Astrocyte (in vitro differentiated cells and primary cell): ENCODE measurements at regions not wholly inside any gene's neighbourhood (a gene's known extent, or its start where the extent isn't known, plus 50 kb on each side); places are given as distances from the start of the nearest gene placed in this dataset.

ENCODE experiments used
- DNase-seq: peaks from one replicate; pipeline ENCODE4 v3.0.0-alpha.2; 2010; ENCODE audit warnings: low read depth
- FAIRE-seq: peaks from 2 replicates; lab custom pipeline; 2011; peaks lifted over from hg19 to GRCh38; lab: Jason Lieb, UNC
- H2AFZ ChIP-seq: 2 replicates; pipeline ENCODE4 v1.6.0; 2012; ENCODE audit warnings: low read depth, low read length, inconsistent platforms
- H3K27ac ChIP-seq: 2 replicates; pipeline ENCODE4 v1.5.1; 2011; ENCODE audit warnings: low read depth, low read length, inconsistent platforms
- H3K27me3 ChIP-seq: 2 replicates; pipeline ENCODE4 v1.6.0; 2011; ENCODE audit warnings: low read length, inconsistent platforms; ENCODE audit not compliant: insufficient read depth
- H3K36me3 ChIP-seq: 2 replicates; pipeline ENCODE4 v1.5.1; 2011; ENCODE audit warnings: low read length, inconsistent platforms; ENCODE audit not compliant: insufficient read depth
- H3K4me1 ChIP-seq: 2 replicates; pipeline ENCODE4 v1.5.1; 2011; ENCODE audit warnings: low read length, inconsistent platforms; ENCODE audit not compliant: insufficient read depth
- H3K4me2 ChIP-seq: 2 replicates; pipeline ENCODE4 v1.6.0; 2012; ENCODE audit warnings: low read length, inconsistent platforms
- H3K4me3 ChIP-seq: 2 replicates; pipeline ENCODE4 v1.5.1; 2011; ENCODE audit warnings: low read depth, mild to moderate bottlenecking, low read length, inconsistent platforms; ENCODE audit not compliant: insufficient read depth
- H3K79me2 ChIP-seq: 2 replicates; pipeline ENCODE4 v1.6.0; 2012; ENCODE audit warnings: mild to moderate bottlenecking, low read length, inconsistent platforms; ENCODE audit not compliant: insufficient read depth
- H3K9ac ChIP-seq: 2 replicates; pipeline ENCODE4 v1.6.0; 2012; ENCODE audit warnings: mild to moderate bottlenecking, low read length, inconsistent platforms
- H3K9me3 ChIP-seq: 2 replicates; pipeline ENCODE4 v1.5.1; 2012; ENCODE audit warnings: low read depth, mild to moderate bottlenecking, low read length, inconsistent platforms; ENCODE audit not compliant: insufficient read depth
- H4K20me1 ChIP-seq: 2 replicates; pipeline ENCODE4 v1.6.0; 2012; ENCODE audit warnings: low read length, inconsistent platforms; ENCODE audit not compliant: insufficient read depth
- H3K27ac Mint-ChIP-seq: one replicate; pipeline ENCODE4 v1.8.0; 2021; ENCODE audit warnings: mild to moderate bottlenecking, mixed read lengths; ENCODE audit not compliant: unreplicated experiment
- H3K27me3 Mint-ChIP-seq: one replicate; pipeline ENCODE4 v1.8.0; 2021; ENCODE audit warnings: low read depth, mixed read lengths; ENCODE audit not compliant: unreplicated experiment
- H3K36me3 Mint-ChIP-seq: one replicate; pipeline ENCODE4 v1.8.0; 2021; ENCODE audit warnings: low read depth, mixed read lengths; ENCODE audit not compliant: unreplicated experiment
- H3K4me1 Mint-ChIP-seq: one replicate; pipeline ENCODE4 v1.8.0; 2021; ENCODE audit warnings: low read depth, mixed read lengths; ENCODE audit not compliant: unreplicated experiment
- H3K4me3 Mint-ChIP-seq: one replicate; pipeline ENCODE4 v1.8.0; 2021; ENCODE audit warnings: mild to moderate bottlenecking, moderate library complexity, mixed read lengths; ENCODE audit not compliant: unreplicated experiment
- H3K9me3 Mint-ChIP-seq: one replicate; pipeline ENCODE4 v1.8.0; 2021; ENCODE audit warnings: mild to moderate bottlenecking, mixed read lengths; ENCODE audit not compliant: unreplicated experiment
- EZH2 ChIP-seq: IDR thresholded peaks from 2 replicates; pipeline ENCODE4 v1.6.1; 2012; ENCODE audit warnings: mild to moderate bottlenecking, low read length, inconsistent platforms; ENCODE audit not compliant: insufficient read depth
- TF ChIP-seq, protein P1 (sequence below): IDR thresholded peaks from 2 replicates; pipeline ENCODE4 v1.5.1; 2011; ENCODE audit warnings: low read depth, mild to moderate bottlenecking, inconsistent platforms, low read length, moderate library complexity; ENCODE audit not compliant: insufficient read depth

- Histone ChIP-seq H3K9me3 (no peaks in the 10 kb centered on the region), H3K36me3 (no peaks in the 10 kb centered on the region), H3K27me3 (peaks cover 4% of the 10 kb centered on the region), H3K4me2 (no peak overlapping the region), H3K4me1 (peaks cover 3% of the 10 kb centered on the region), H3K27ac (no peak overlapping the region), H3K4me3 (no peak overlapping the region), H2AFZ (no peak overlapping the region), H3K9ac (no peak overlapping the region), H4K20me1 (no peaks in the 10 kb centered on the region), H3K79me2 (no peaks in the 10 kb centered on the region)
- TF ChIP-seq, protein P1, sequence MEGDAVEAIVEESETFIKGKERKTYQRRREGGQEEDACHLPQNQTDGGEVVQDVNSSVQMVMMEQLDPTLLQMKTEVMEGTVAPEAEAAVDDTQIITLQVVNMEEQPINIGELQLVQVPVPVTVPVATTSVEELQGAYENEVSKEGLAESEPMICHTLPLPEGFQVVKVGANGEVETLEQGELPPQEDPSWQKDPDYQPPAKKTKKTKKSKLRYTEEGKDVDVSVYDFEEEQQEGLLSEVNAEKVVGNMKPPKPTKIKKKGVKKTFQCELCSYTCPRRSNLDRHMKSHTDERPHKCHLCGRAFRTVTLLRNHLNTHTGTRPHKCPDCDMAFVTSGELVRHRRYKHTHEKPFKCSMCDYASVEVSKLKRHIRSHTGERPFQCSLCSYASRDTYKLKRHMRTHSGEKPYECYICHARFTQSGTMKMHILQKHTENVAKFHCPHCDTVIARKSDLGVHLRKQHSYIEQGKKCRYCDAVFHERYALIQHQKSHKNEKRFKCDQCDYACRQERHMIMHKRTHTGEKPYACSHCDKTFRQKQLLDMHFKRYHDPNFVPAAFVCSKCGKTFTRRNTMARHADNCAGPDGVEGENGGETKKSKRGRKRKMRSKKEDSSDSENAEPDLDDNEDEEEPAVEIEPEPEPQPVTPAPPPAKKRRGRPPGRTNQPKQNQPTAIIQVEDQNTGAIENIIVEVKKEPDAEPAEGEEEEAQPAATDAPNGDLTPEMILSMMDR, result no peak
- TF ChIP-seq EZH2, result no peak
- no peak overlapping the region for H3K27ac Mint-ChIP-seq
- no peaks in the 10 kb centered on the region for H3K36me3 Mint-ChIP-seq
- DNase-seq (no peak), FAIRE-seq (no peak)
- no peak overlapping the region for H3K4me3 Mint-ChIP-seq
- H3K9me3 Mint-ChIP-seq, result no peaks in the 10 kb centered on the region
- H3K27me3 Mint-ChIP-seq, result peaks cover 6% of the 10 kb centered on the region
- H3K4me1 Mint-ChIP-seq, result peaks cover 7% of the 10 kb centered on the region
Observed at GRCh38 chrX:9235722-9236121, 201.8 kb upstream of the FAM9B start.

DNA sequence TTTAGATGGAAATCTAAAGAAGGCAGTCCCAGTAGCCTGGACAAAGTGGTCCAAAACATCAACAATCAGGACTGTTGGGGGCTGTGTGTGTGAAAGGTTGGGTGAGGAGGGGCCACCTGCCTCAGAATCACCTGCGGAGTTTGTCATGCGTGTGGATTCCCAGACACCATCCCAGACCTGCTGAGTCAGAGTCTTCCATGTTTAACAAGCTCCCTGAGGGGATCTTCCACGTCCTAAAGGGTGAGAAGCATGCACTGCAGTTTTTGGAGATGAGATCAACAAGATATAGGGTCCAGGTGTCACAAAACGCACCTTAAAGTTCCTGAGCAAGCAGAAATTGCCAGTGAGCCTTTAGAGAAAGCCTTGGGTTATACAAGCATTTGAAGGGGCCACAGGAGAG lies 207.0 kb upstream of the FAM9B start:
- no peak overlapping the region for H3K4me2 ChIP-seq
- Mint-ChIP-seq H3K4me3 (no peak overlapping the region), H3K27me3 (no peaks in the 10 kb centered on the region), H3K4me1 (no peaks in the 10 kb centered on the region), H3K9me3 (no peaks in the 10 kb centered on the region), H3K27ac (no peak overlapping the region), H3K36me3 (no peaks in the 10 kb centered on the region)
- no peak overlapping the region for H3K27ac ChIP-seq
- no peak overlapping the region for H3K9ac ChIP-seq
- H3K4me1 ChIP-seq, result no peaks in the 10 kb centered on the region
- H4K20me1 ChIP-seq, result no peaks in the 10 kb centered on the region
- FAIRE-seq (no peak), DNase-seq (no peak)
- TF ChIP-seq, protein P1, result no peak
- TF ChIP-seq EZH2, result no peak
- H3K79me2 ChIP-seq, result no peaks in the 10 kb centered on the region
- H3K4me3 ChIP-seq, result no peak overlapping the region
- no peak overlapping the region for H2AFZ ChIP-seq
- no peaks in the 10 kb centered on the region for H3K27me3 ChIP-seq
- no peaks in the 10 kb centered on the region for H3K9me3 ChIP-seq
- H3K36me3 ChIP-seq, result no peaks in the 10 kb centered on the region

DNA sequence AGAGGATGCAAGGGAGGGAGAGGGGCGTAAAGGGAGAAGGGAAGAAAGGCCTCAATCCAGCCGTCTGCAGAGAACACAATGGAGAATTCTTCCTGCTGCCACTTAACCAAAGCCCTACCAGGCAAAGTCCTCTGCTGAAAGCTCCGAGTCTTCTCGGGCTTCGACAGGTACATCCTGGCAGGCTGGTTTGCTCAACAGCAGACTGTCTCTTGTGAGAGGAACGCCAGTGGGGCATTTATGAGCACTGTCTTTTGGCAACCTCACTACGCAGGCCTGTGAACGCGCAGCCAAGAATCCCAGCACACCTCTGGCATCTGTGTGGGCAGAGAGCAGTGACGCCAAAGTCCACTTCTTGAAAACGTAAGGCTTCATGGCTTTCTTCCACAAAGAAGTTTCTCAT lies 207.5 kb upstream of the FAM9B start:
- Mint-ChIP-seq H3K4me1 (no peaks in the 10 kb centered on the region), H3K27ac (no peak overlapping the region), H3K36me3 (no peaks in the 10 kb centered on the region), H3K27me3 (no peaks in the 10 kb centered on the region), H3K4me3 (no peak overlapping the region), H3K9me3 (no peaks in the 10 kb centered on the region)
- Histone ChIP-seq H3K4me2 (no peak overlapping the region), H3K4me1 (no peaks in the 10 kb centered on the region), H3K9ac (no peak overlapping the region), H3K4me3 (no peak overlapping the region), H3K27ac (no peak overlapping the region), H4K20me1 (no peaks in the 10 kb centered on the region), H3K9me3 (no peaks in the 10 kb centered on the region), H3K27me3 (no peaks in the 10 kb centered on the region), H3K79me2 (no peaks in the 10 kb centered on the region), H3K36me3 (no peaks in the 10 kb centered on the region), H2AFZ (no peak overlapping the region)
- FAIRE-seq (no peak), DNase-seq (no peak)
- TF ChIP-seq EZH2, result no peak
- TF ChIP-seq, protein P1, result no peak
